H9 (cell line): ENCODE measurements at regions not wholly inside any gene's neighbourhood (a gene's known extent, or its start where the extent isn't known, plus 50 kb on each side); places are given as distances from the start of the nearest gene placed in this dataset.
A peak's percentile ranks its signal among the peaks of the same experiment; 100 is the strongest.

ENCODE experiments used
- DNase-seq: peaks from one replicate; pipeline ENCODE4 v3.0.0-alpha.2; 2017
- H2AFZ ChIP-seq: one replicate; pipeline ENCODE4 v1.6.1; 2013; ENCODE audit warnings: mild to moderate bottlenecking, low read length, control low read depth, moderate library complexity
- H2AK5ac ChIP-seq: 2 replicates; pipeline ENCODE4 v1.6.1; 2013; ENCODE audit warnings: low read length, control low read depth, mixed read lengths; ENCODE audit not compliant: insufficient read length
- H2BK120ac ChIP-seq: one replicate; pipeline ENCODE4 v1.6.1; 2013; ENCODE audit warnings: low read depth, mild to moderate bottlenecking, low read length, control low read depth, inconsistent platforms; ENCODE audit not compliant: poor library complexity, severe bottlenecking
- H2BK12ac ChIP-seq: 2 replicates; pipeline ENCODE4 v1.6.1; 2013; ENCODE audit warnings: low read length, control low read depth, mixed read lengths, low read depth; ENCODE audit not compliant: insufficient read length
- H2BK15ac ChIP-seq: 2 replicates; pipeline ENCODE4 v1.6.1; 2013; ENCODE audit warnings: low read depth, low read length, control low read depth
- H2BK20ac ChIP-seq: one replicate; pipeline ENCODE4 v1.6.1; 2013; ENCODE audit warnings: low read depth, mild to moderate bottlenecking, low read length, control low read depth, inconsistent platforms; ENCODE audit not compliant: poor library complexity, severe bottlenecking
- H2BK5ac ChIP-seq: 2 replicates; pipeline ENCODE4 v1.6.1; 2013; ENCODE audit warnings: low read length, control low read depth, mixed read lengths; ENCODE audit not compliant: insufficient read length
- H3K14ac ChIP-seq: 2 replicates; pipeline ENCODE4 v1.6.1; 2013; ENCODE audit warnings: low read length, control low read depth; ENCODE audit not compliant: insufficient read depth
- H3K18ac ChIP-seq: 2 replicates; pipeline ENCODE4 v1.6.1; 2013; ENCODE audit warnings: low read depth, mild to moderate bottlenecking, mixed read lengths, low read length, control low read depth; ENCODE audit not compliant: insufficient read length
- H3K23ac ChIP-seq: 2 replicates; pipeline ENCODE4 v1.6.1; 2013; ENCODE audit warnings: low read length, control low read depth, mixed read lengths, low read depth; ENCODE audit not compliant: insufficient read length
- H3K23me2 ChIP-seq: 2 replicates; pipeline ENCODE4 v1.6.1; 2013; ENCODE audit warnings: low read depth, mild to moderate bottlenecking, mixed read lengths, low read length, control low read depth; ENCODE audit not compliant: insufficient read length, poor library complexity, severe bottlenecking
- H3K27ac ChIP-seq: 2 replicates; pipeline ENCODE4 v1.5.1; 2013; ENCODE audit warnings: low read length, control low read depth, mixed read lengths, low read depth; ENCODE audit not compliant: insufficient read length
- H3K27me3 ChIP-seq: 2 replicates; pipeline ENCODE4 v1.6.1; 2013; ENCODE audit warnings: low read length, control low read depth, inconsistent platforms; ENCODE audit not compliant: insufficient read depth
- H3K4ac ChIP-seq: 2 replicates; pipeline ENCODE4 v1.6.1; 2013; ENCODE audit warnings: low read depth, mild to moderate bottlenecking, control low read depth, inconsistent platforms, low read length, moderate library complexity
- H3K4me1 ChIP-seq: 2 replicates; pipeline ENCODE4 v1.6.1; 2013; ENCODE audit warnings: low read length, control low read depth, inconsistent platforms; ENCODE audit not compliant: insufficient read depth
- H3K4me2 ChIP-seq: 2 replicates; pipeline ENCODE4 v1.6.1; 2013; ENCODE audit warnings: low read length, control low read depth, mixed read lengths; ENCODE audit not compliant: insufficient read length, insufficient read depth
- H3K56ac ChIP-seq: 2 replicates; pipeline ENCODE4 v1.6.1; 2013; ENCODE audit warnings: low read depth, mild to moderate bottlenecking, mixed read lengths, low read length, control low read depth; ENCODE audit not compliant: insufficient read length
- H3K79me1 ChIP-seq: 2 replicates; pipeline ENCODE4 v1.6.1; 2013; ENCODE audit warnings: low read depth, mild to moderate bottlenecking, moderate library complexity, low read length, control low read depth, inconsistent platforms; ENCODE audit not compliant: insufficient read depth, poor library complexity, severe bottlenecking
- H3K79me2 ChIP-seq: 2 replicates; pipeline ENCODE4 v1.6.1; 2013; ENCODE audit warnings: low read length, control low read depth, inconsistent platforms; ENCODE audit not compliant: insufficient read depth
- H3K9ac ChIP-seq: 2 replicates; pipeline ENCODE4 v1.6.1; 2013; ENCODE audit warnings: low read length, control low read depth, mixed read lengths; ENCODE audit not compliant: insufficient read length; ENCODE audit errors: extremely low read depth
- H3K9me3 ChIP-seq: one replicate; pipeline ENCODE4 v1.6.1; 2013; ENCODE audit warnings: low read depth, low read length, inconsistent platforms; ENCODE audit not compliant: control insufficient read depth
- H3T11ph ChIP-seq: one replicate; pipeline ENCODE4 v1.6.1; 2013; ENCODE audit warnings: mild to moderate bottlenecking, low read length, control low read depth, inconsistent platforms
- H4K20me1 ChIP-seq: one replicate; pipeline ENCODE4 v1.6.1; 2013; ENCODE audit not compliant: control insufficient read depth, insufficient read length, insufficient read depth
- H4K5ac ChIP-seq: 2 replicates; pipeline ENCODE4 v1.6.1; 2013; ENCODE audit warnings: low read depth, mild to moderate bottlenecking, mixed read lengths, low read length, control low read depth; ENCODE audit not compliant: insufficient read length
- H4K8ac ChIP-seq: replicated peaks from 2 replicates; pipeline ENCODE4 v1.6.1; 2013; ENCODE audit warnings: low read length, control low read depth, mixed read lengths, low read depth; ENCODE audit not compliant: insufficient read length
- H4K91ac ChIP-seq: 2 replicates; pipeline ENCODE4 v1.6.1; 2013; ENCODE audit warnings: low read depth, mild to moderate bottlenecking, moderate library complexity, mixed read lengths, low read length, control low read depth; ENCODE audit not compliant: insufficient read length
- H3K27ac Mint-ChIP-seq, 3 experiments: 2 replicates in 2 of 3; 3 replicates in 1 of 3; pipeline ENCODE4 v1.8.0; 2020 to 2021; ENCODE audit warnings: mixed read lengths in 3 of 3, mild to moderate bottlenecking in 1 of 3, moderate library complexity in 1 of 3
- H3K27me3 Mint-ChIP-seq: 2 replicates; pipeline ENCODE4 v1.8.0; 2021; ENCODE audit warnings: low read depth, mild to moderate bottlenecking, moderate library complexity, mixed read lengths
- H3K36me3 Mint-ChIP-seq, 3 experiments: 2 replicates in 2 of 3; 3 replicates in 1 of 3; pipeline ENCODE4 v1.8.0; 2020 to 2021; ENCODE audit warnings: low read depth in 3 of 3, mixed read lengths in 3 of 3; ENCODE audit not compliant: insufficient read depth in 1 of 3
- H3K4me1 Mint-ChIP-seq, 2 experiments: 2 replicates each; pipeline ENCODE4 v1.8.0; 2020; ENCODE audit warnings: mixed read lengths in 2 of 2
- H3K4me3 Mint-ChIP-seq, 2 experiments: 2 replicates in 1 of 2; 3 replicates in 1 of 2; pipeline ENCODE4 v1.8.0; 2020 to 2021; ENCODE audit warnings: mild to moderate bottlenecking in 2 of 2, mixed read lengths in 2 of 2, moderate library complexity in 1 of 2
- H3K9me3 Mint-ChIP-seq, 2 experiments: 2 replicates in 1 of 2; 3 replicates in 1 of 2; pipeline ENCODE4 v1.8.0; 2020; ENCODE audit warnings: mild to moderate bottlenecking in 2 of 2, mixed read lengths in 2 of 2, moderate library complexity in 1 of 2
- CTCF ChIP-seq: fragments of 200-600 bp; sonication (generic); conservative IDR thresholded peaks from 3 replicates; pipeline ENCODE4 v1.8.0; 2021; ENCODE audit warnings: antibody characterized with exemption, mild to moderate bottlenecking
- WGBS: extraction: QIAGEN DNeasy Blood & Tissue Kit; methylation state at CpG from one replicate; pipeline ENCODE4 v1.1.7; 2013; ENCODE audit warnings: missing lambda C conversion rate, low lambda C conversion rate, mixed read lengths; ENCODE audit not compliant: insufficient read length; ENCODE audit errors: extremely low coverage; 5-methylcytosine and 5-hydroxymethylcytosine counted together

GRCh38 chr14:81927070-81927469 is 393.4 kb upstream of the SEL1L start:
- no peak overlapping the region for H3K56ac ChIP-seq
- no peak overlapping the region for H2BK5ac ChIP-seq
- H4K20me1 ChIP-seq = no peaks in the 10 kb centered on the region
- Mint-ChIP-seq H3K4me3 (no peak overlapping the region), H3K4me1 (peaks cover 0 to 6% of the 10 kb centered on the region in 2 experiments; a peak in 3 of 4 replicates), H3K36me3 (no peaks in the 10 kb centered on the region), H3K27me3 (no peaks in the 10 kb centered on the region; the same call in 1 of the 2 replicates), H3K9me3 (no peaks in the 10 kb centered on the region), H3K27ac (no peak overlapping the region)
- H2AK5ac ChIP-seq = no peak overlapping the region
- no peaks in the 10 kb centered on the region for H3K23me2 ChIP-seq
- no peaks in the 10 kb centered on the region for H3K79me1 ChIP-seq
- H3T11ph ChIP-seq = no peak overlapping the region
- H4K5ac ChIP-seq = no peak overlapping the region
- H2AFZ ChIP-seq = no peak overlapping the region
- peak; percentile 68 for TF ChIP-seq CTCF
- H4K91ac ChIP-seq = no peak overlapping the region
- H3K14ac ChIP-seq = no peak overlapping the region
- no peak overlapping the region for H2BK12ac ChIP-seq
- no peak overlapping the region for H3K4me2 ChIP-seq
- H4K8ac ChIP-seq = no peak overlapping the region
- no peak overlapping the region for H3K18ac ChIP-seq
- H2BK120ac ChIP-seq = no peak overlapping the region
- DNase-seq = no peak
- H3K4ac ChIP-seq = no peak overlapping the region
- H3K79me2 ChIP-seq = no peaks in the 10 kb centered on the region
- H3K27me3 ChIP-seq = no peaks in the 10 kb centered on the region
- no peak overlapping the region for H3K27ac ChIP-seq
- no peak overlapping the region for H3K9ac ChIP-seq
- H3K4me1 ChIP-seq = no peaks in the 10 kb centered on the region
- no peaks in the 10 kb centered on the region for H3K9me3 ChIP-seq
- H2BK15ac ChIP-seq = no peak overlapping the region
- H3K23ac ChIP-seq = no peak overlapping the region
- no CpG with 5 or more reads among the region's 1 CpG for WGBS
- H2BK20ac ChIP-seq = no peak overlapping the region
